Ishikawa (cell line): ENCODE measurements at regions not wholly inside any gene's neighbourhood (a gene's known extent, or its start where the extent isn't known, plus 50 kb on each side); places are given as distances from the start of the nearest gene placed in this dataset.

ENCODE experiments used
- EP300 ChIP-seq: IDR thresholded peaks from 2 replicates; pipeline ENCODE4 v1.6.1; 2012; ENCODE audit warnings: borderline replicate concordance
- RAD21 ChIP-seq: IDR thresholded peaks from 2 replicates; pipeline ENCODE4 v1.6.1; 2012; ENCODE audit warnings: low read depth
- REST ChIP-seq: IDR thresholded peaks from 2 replicates; pipeline ENCODE4 v1.6.1; 2012; ENCODE audit warnings: low read depth, mild to moderate bottlenecking
- TAF1 ChIP-seq: IDR thresholded peaks from 2 replicates; pipeline ENCODE4 v1.6.1; 2012; ENCODE audit warnings: low read depth, mild to moderate bottlenecking
- USF1 ChIP-seq: IDR thresholded peaks from 2 replicates; pipeline ENCODE4 v1.6.1; 2012

DNA sequence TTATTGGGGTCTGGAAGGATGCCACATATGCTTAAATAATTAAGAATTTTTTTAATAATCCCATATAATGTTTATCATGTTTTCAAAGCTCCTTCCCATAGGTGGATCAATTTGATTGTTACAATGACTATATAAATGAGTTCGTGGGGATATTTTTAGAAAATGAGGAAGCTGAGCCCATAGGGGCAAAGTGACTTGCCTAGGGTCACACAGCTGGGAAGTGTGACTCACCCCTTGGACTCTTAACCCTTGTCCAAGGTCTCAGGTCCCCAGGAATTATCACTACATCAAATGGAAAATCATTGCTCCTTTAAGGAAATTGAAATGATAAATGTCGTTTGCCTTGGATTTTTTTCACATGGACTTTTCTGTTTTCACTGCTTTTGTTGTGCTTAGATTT, 161.2 kb upstream of the RGMA start:
- TF ChIP-seq REST = no peak
- no peak for TF ChIP-seq TAF1
- TF ChIP-seq USF1 = no peak
- TF ChIP-seq RAD21 = no peak
- no peak for TF ChIP-seq EP300
